Stimulated activated CD8-positive, alpha-beta memory T cell treated with anti-CD3 and anti-CD28 coated beads, Interleukin-12 subunit alpha, Interleukin-12 subunit beta, amount 100 ng/mL, for 24 hours (primary cell): ENCODE measurements at regions not wholly inside any gene's neighbourhood (a gene's known extent, or its start where the extent isn't known, plus 50 kb on each side); places are given as distances from the start of the nearest gene placed in this dataset.

ENCODE experiments used
- DNase-seq: peaks from one replicate; pipeline ENCODE4 v3.0.0-alpha.2; 2020; ENCODE audit errors: extremely low read depth

- no peak for DNase-seq
Observed at GRCh38 chr16:87127766-87128147, 189.4 kb downstream of the C16orf95 start.

- DNase-seq, result no peak
Observed at GRCh38 chr16:87129771-87130170, 187.4 kb downstream of the C16orf95 start.

- no peak for DNase-seq
Observed at GRCh38 chr16:87131061-87131995, 185.9 kb downstream of the C16orf95 start.

GRCh38 chr16:87131996-87132345, 185.2 kb downstream of the C16orf95 start:
- no peak for DNase-seq

- DNase-seq, result no peak
Observed at GRCh38 chr16:87132361-87133014, 184.7 kb downstream of the C16orf95 start.

GRCh38 chr16:87133112-87133850, 183.9 kb downstream of the C16orf95 start:
- no peak for DNase-seq

- no peak for DNase-seq
Observed at GRCh38 chr16:87133966-87134627, 183.1 kb downstream of the C16orf95 start.

GRCh38 chr16:87134628-87134995, 182.6 kb downstream of the C16orf95 start:
- DNase-seq, result no peak

GRCh38 chr16:87135246-87136030, 181.8 kb downstream of the C16orf95 start:
- DNase-seq, result no peak

- no peak for DNase-seq
Observed at GRCh38 chr16:87138316-87138715, 178.9 kb downstream of the C16orf95 start.

GRCh38 chr16:87138738-87139267, 178.4 kb downstream of the C16orf95 start:
- DNase-seq, result no peak

- DNase-seq, result no peak
Observed at GRCh38 chr16:87140211-87141200, 176.7 kb downstream of the C16orf95 start.

GRCh38 chr16:87141402-87141801, 175.8 kb downstream of the C16orf95 start:
- no peak for DNase-seq

GRCh38 chr16:87143661-87144121, 173.5 kb downstream of the C16orf95 start:
- DNase-seq, result no peak

- DNase-seq, result no peak
Observed at GRCh38 chr16:87144232-87144631, 173.0 kb downstream of the C16orf95 start.

GRCh38 chr16:87145181-87146176, 171.7 kb downstream of the C16orf95 start:
- DNase-seq, result no peak

- no peak for DNase-seq
Observed at GRCh38 chr16:87146676-87147075, 170.5 kb downstream of the C16orf95 start.

- DNase-seq, result no peak
Observed at GRCh38 chr16:87149051-87149450, 168.1 kb downstream of the C16orf95 start.
